Peyer's patch (tissue), 4 donors: ENCODE measurements at regions not wholly inside any gene's neighbourhood (a gene's known extent, or its start where the extent isn't known, plus 50 kb on each side); places are given as distances from the start of the nearest gene placed in this dataset.

Experiments
- CTCF ChIP-seq, 6 experiments: fragments of 450-650 bp in 4 of 6; fragments of 200-600 bp in 2 of 6; sonication (generic) in 1 of 6; IDR thresholded peaks; one replicate each; pipeline ENCODE4 v1.5.1; 2017 to 2019; ENCODE audit warnings: antibody characterized with exemption in 6 of 6, mild to moderate bottlenecking in 3 of 6, moderate library complexity in 1 of 6
- POLR2A ChIP-seq, 2 donors: fragments of 450-650 bp; IDR thresholded peaks; one replicate each; pipeline ENCODE4 v1.5.1; 2017; ENCODE audit warnings: antibody characterized with exemption in 2 of 2, mild to moderate bottlenecking in 2 of 2, moderate library complexity in 2 of 2

DNA sequence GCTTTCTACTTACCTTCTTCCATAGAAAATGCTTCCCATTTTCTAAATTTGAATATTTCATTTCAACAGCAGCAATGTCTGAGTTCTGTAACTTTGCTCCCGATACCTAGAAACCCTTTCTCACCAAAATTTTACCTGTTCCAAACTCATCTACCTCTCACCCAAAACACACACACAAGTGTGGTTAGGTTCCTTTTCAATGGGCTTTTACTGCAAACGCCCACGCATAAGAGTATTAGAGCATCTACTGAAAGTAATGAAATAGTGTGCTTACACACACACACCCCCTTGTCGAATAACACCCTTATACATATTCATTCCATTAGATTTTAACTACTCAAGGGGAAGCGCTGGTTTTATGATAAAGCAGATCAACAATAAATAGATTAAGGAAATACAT, 610.3 kb upstream of the AADAT start:
- no peak for TF ChIP-seq CTCF (IDR thresholded peaks at IDR 0.05)
- TF ChIP-seq POLR2A (IDR thresholded peaks at IDR 0.05): no peak
